Activated CD8-positive, alpha-beta T cell treated with anti-CD3 and anti-CD28 coated beads, Interleukin-2, amount 10 ng/mL, durations not matched to agents 7 days and 5 days (primary cell): ENCODE measurements at regions not wholly inside any gene's neighbourhood (a gene's known extent, or its start where the extent isn't known, plus 50 kb on each side); places are given as distances from the start of the nearest gene placed in this dataset.

Experiments used
- ATAC-seq: fragments of 150-1000 bp; cut with Tn5 transposase; one replicate; pipeline ENCODE4 v1.10.0; 2021; ENCODE audit warnings: moderate library complexity
- CTCF ChIA-PET: fragments of 350-600 bp; sonication (Branson Sonifier 250); formaldehyde crosslinking; loops from one replicate; lab custom pipeline; 2021; ENCODE audit warnings: antibody characterized with exemption; lab: Charles Lee
- POLR2A ChIA-PET: fragments of 350-600 bp; sonication (Branson Sonifier 250); formaldehyde crosslinking; loops from one replicate; lab custom pipeline; 2021; ENCODE audit warnings: antibody characterized with exemption; lab: Charles Lee
- DNase-seq: peaks from one replicate; pipeline ENCODE4 v3.0.0-alpha.2; 2020
- H3K27ac Mint-ChIP-seq: one replicate; pipeline ENCODE4 v1.8.0; 2021; ENCODE audit warnings: mild to moderate bottlenecking, mixed read lengths
- H3K27me3 Mint-ChIP-seq: one replicate; pipeline ENCODE4 v1.8.0; 2021; ENCODE audit warnings: low read depth, mixed read lengths
- H3K36me3 Mint-ChIP-seq: one replicate; pipeline ENCODE4 v1.8.0; 2021; ENCODE audit warnings: low read depth, mixed read lengths
- H3K4me1 Mint-ChIP-seq: one replicate; pipeline ENCODE4 v1.8.0; 2021; ENCODE audit warnings: low read depth, mixed read lengths
- H3K4me3 Mint-ChIP-seq: one replicate; pipeline ENCODE4 v1.8.0; 2021; ENCODE audit warnings: mild to moderate bottlenecking, mixed read lengths
- H3K9me3 Mint-ChIP-seq: one replicate; pipeline ENCODE4 v1.8.0; 2022; ENCODE audit warnings: mixed read lengths; ENCODE audit not compliant: insufficient read depth

DNA sequence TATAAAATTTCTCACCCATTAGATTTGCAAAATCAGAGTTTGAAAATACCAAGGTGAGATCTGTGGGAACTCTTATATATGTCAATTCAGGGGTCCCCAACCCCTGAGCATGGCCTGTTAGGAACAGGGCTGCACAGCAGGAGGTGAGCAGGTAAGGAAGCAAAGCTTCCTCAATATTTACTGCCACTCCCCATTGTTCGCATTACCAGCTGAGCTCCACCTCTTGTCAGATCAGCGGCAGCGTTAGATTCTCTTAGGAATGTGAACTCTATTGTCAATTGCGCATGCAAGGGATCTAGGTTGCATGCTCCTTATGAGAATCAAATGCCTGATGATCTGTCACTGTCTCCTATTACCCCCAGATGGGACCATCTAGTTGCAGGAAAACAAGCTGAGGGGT is 376.6 kb downstream of the LMO4 start:
- Mint-ChIP-seq H3K4me3 (no peak overlapping the region), H3K27ac (no peak overlapping the region), H3K36me3 (no peaks in the 10 kb centered on the region), H3K27me3 (no peaks in the 10 kb centered on the region), H3K9me3 (peaks cover 3% of the 10 kb centered on the region), H3K4me1 (no peaks in the 10 kb centered on the region)
- ATAC-seq = no peak
- ChIA-PET POLR2A (no interaction called here), CTCF (no interaction called here)
- no peak for DNase-seq

DNA sequence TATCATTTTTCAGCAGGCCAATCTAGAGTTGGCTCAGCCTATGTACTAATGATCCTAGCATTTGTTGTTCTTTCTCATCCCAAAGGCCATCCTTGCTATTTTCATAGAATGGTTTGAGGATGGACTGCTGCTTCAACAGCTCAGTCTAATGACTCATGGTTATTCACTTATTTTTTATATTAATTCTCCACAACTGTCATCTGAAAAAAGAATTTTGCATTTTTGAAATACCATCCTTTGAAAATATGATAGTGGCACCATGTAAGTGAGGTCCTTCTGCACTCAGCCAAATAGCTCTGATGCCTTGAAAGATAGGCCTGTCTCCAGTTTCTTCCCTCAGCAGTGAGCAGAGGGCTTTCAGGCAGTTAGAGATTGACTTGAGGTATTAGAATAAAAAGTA is 377.5 kb downstream of the LMO4 start:
- ChIA-PET POLR2A (no interaction called here), CTCF (no interaction called here)
- Mint-ChIP-seq H3K9me3 (peaks cover 3% of the 10 kb centered on the region), H3K27ac (no peak overlapping the region), H3K4me1 (no peaks in the 10 kb centered on the region), H3K36me3 (no peaks in the 10 kb centered on the region), H3K27me3 (no peaks in the 10 kb centered on the region), H3K4me3 (no peak overlapping the region)
- DNase-seq = no peak
- no peak for ATAC-seq

DNA sequence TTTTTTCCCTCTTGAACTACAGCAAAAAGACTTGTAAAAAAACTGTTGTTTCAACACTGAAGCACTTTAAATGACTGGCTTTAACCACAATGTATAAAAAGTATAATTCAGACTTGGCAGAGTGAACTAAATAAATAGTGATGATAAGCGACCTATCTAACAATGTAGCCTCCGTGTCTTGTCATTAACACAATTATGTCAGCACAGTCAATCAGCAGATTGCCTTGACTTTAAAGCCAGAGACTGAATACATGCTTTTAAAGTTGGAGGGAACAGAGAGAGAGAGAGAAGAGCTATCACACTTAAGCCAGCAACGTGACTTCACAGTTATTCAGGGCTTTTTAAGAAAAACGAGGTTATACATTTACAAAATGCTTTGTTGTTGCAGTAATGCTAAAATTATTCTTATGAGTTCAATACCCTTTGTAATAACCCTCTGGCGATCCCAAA is 378.1 kb downstream of the LMO4 start:
- Mint-ChIP-seq H3K36me3 (no peaks in the 10 kb centered on the region), H3K9me3 (peaks cover 3% of the 10 kb centered on the region), H3K4me3 (no peak overlapping the region), H3K4me1 (no peaks in the 10 kb centered on the region), H3K27ac (no peak overlapping the region), H3K27me3 (no peaks in the 10 kb centered on the region)
- CTCF ChIA-PET = no interaction called here
- POLR2A ChIA-PET = no interaction called here
- DNase-seq (no peak), ATAC-seq (no peak)

DNA sequence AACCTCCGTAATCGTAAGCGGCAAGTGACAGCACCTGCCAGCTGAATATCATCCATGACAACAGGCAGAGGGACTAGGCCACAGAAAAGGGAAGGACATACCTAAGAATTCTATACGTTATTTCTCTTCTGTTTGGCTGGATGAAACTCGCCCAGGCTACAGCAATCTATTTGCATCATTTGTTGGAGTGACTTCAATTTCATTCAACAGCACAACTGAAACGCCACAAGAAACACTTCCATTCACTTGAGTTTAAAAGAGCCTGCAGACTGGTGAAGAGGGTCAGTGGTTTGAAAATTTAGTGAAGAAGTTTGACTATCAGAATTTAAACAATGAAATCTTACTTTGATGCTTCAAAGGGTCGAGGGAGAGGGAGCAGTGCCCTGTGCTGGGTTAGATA is 378.7 kb downstream of the LMO4 start:
- H3K9me3 Mint-ChIP-seq = peaks cover 3% of the 10 kb centered on the region

GRCh38 chr1:87712261-87713010 is 383.8 kb downstream of the LMO4 start:
- H3K4me1 Mint-ChIP-seq = no peaks in the 10 kb centered on the region
- H3K36me3 Mint-ChIP-seq = no peaks in the 10 kb centered on the region
- DNase-seq (no peak), ATAC-seq (no peak)
- H3K27ac Mint-ChIP-seq = no peak overlapping the region
- H3K9me3 Mint-ChIP-seq = no peaks in the 10 kb centered on the region
- POLR2A ChIA-PET = no interaction called here
- CTCF ChIA-PET = no interaction called here
- H3K27me3 Mint-ChIP-seq = peaks cover 3% of the 10 kb centered on the region
- no peak overlapping the region for H3K4me3 Mint-ChIP-seq

More for the DNA sequence above, 378.7 kb downstream of the LMO4 start:
- DNase-seq = no peak
- Mint-ChIP-seq H3K4me3 (no peak overlapping the region), H3K27ac (no peak overlapping the region), H3K27me3 (no peaks in the 10 kb centered on the region), H3K36me3 (no peaks in the 10 kb centered on the region), H3K4me1 (no peaks in the 10 kb centered on the region)
- no peak for ATAC-seq
- ChIA-PET CTCF (no interaction called here), POLR2A (no interaction called here)

DNA sequence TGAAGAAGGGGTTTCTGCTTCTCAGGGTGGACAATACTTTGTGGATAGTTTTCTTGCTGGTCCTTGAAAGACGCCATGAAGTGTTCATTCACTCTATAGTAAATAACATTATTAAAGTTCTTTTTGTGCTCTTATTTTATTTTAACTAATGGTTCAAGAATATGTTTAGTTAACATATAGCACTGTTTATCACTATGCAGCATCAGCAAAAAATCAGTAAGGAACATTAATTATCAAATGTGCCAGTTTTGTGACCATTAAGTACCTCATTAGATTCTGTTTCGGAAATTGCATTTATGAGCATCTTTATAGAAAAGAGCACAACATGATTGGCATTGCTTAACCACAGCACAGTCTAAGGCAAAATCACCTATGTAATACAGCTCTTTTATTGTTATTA is 385.6 kb downstream of the LMO4 start:
- Mint-ChIP-seq H3K4me1 (no peaks in the 10 kb centered on the region), H3K27ac (no peak overlapping the region), H3K9me3 (no peaks in the 10 kb centered on the region), H3K27me3 (peaks cover 3% of the 10 kb centered on the region), H3K36me3 (no peaks in the 10 kb centered on the region), H3K4me3 (no peak overlapping the region)
- DNase-seq (no peak), ATAC-seq (no peak)
- ChIA-PET POLR2A (no interaction called here), CTCF (no interaction called here)

- Mint-ChIP-seq H3K4me3 (no peak overlapping the region), H3K9me3 (no peaks in the 10 kb centered on the region), H3K36me3 (no peaks in the 10 kb centered on the region), H3K4me1 (no peaks in the 10 kb centered on the region), H3K27me3 (peaks cover 3% of the 10 kb centered on the region), H3K27ac (no peak overlapping the region)
- POLR2A ChIA-PET = no interaction called here
- CTCF ChIA-PET = no interaction called here
- no peak for ATAC-seq
- DNase-seq = no peak
Observed at GRCh38 chr1:87715052-87715451, 386.4 kb downstream of the LMO4 start.

- H3K27me3 Mint-ChIP-seq = peaks cover 3% of the 10 kb centered on the region
- POLR2A ChIA-PET = no interaction called here
- CTCF ChIA-PET = no interaction called here
- ATAC-seq (no peak), DNase-seq (no peak)
- no peak overlapping the region for H3K4me3 Mint-ChIP-seq
- H3K4me1 Mint-ChIP-seq = no peaks in the 10 kb centered on the region
- no peaks in the 10 kb centered on the region for H3K36me3 Mint-ChIP-seq
- H3K9me3 Mint-ChIP-seq = no peaks in the 10 kb centered on the region
- no peak overlapping the region for H3K27ac Mint-ChIP-seq
Observed at GRCh38 chr1:87715471-87715870, 386.8 kb downstream of the LMO4 start.

- no peak for ATAC-seq
- H3K4me1 Mint-ChIP-seq = no peaks in the 10 kb centered on the region
- ChIA-PET CTCF (no interaction called here), POLR2A (no interaction called here)
- DNase-seq = no peak
- H3K36me3 Mint-ChIP-seq = no peaks in the 10 kb centered on the region
- H3K4me3 Mint-ChIP-seq = no peak overlapping the region
- no peaks in the 10 kb centered on the region for H3K9me3 Mint-ChIP-seq
- H3K27me3 Mint-ChIP-seq = peaks cover 3% of the 10 kb centered on the region
- H3K27ac Mint-ChIP-seq = no peak overlapping the region
Observed at GRCh38 chr1:87717157-87717670, 388.5 kb downstream of the LMO4 start.

DNA sequence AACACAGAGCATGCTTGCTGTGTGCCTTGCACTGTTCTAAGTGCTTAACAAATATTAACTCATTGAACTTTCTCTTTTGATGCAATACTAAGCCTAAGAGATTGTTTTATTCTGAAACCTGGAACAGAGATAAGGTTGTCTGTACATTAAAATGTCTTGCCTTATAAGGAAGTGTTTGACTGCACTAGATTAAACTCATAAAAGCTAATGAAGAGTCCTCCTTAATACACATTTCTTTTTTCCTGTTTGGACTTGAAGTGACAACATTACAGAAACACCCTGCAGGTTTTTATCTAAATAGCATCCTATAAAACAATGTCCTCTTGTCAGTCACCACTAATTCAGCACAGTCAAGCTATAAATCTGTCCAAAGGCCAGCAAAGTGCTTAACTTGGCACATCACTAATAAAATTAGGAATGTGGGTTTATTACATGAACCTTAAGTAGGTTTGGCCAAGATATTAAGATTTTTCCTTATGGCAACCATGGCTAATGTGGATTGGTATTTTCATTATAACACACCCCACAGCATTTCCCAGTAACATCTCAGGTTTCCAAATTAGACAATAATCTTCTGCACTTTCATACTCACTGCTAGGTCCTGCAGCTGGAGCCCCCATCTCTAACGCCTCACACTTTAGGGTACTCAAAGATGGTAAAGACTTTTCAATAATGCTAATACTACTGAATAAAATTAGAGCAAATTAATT is 389.7 kb downstream of the LMO4 start:
- CTCF ChIA-PET = interaction anchor here (1.1 kb wide), 1 partner anchor 19 kb away, joined by 3 read pairs; no protein-coding TSS in a partner anchor
- POLR2A ChIA-PET = no interaction called here
- no peaks in the 10 kb centered on the region for H3K4me1 Mint-ChIP-seq

DNA sequence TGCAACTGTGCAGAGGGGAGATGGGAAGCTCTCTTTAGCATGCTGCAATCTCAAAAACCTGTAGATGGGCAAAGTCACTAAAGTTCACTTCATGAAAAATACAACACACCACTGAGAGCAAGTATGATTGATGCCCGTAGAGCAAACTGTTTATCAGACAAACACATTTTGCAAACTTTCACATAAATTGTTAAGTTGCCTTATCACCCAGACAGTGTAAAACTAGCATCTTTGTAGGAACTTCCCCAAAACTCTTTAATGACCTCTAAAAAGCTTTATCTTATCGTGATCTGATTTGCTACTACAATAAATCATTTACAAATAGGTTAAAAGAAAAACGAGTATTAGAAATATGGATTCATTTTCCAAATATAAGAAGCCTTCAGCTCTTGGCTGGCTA is 391.0 kb downstream of the LMO4 start:
- ATAC-seq (no peak), DNase-seq (no peak)
- Mint-ChIP-seq H3K4me3 (no peak overlapping the region), H3K4me1 (no peaks in the 10 kb centered on the region), H3K9me3 (no peaks in the 10 kb centered on the region), H3K27me3 (no peaks in the 10 kb centered on the region), H3K36me3 (no peaks in the 10 kb centered on the region), H3K27ac (no peak overlapping the region)
- ChIA-PET CTCF (interaction anchor here (1.1 kb wide), 1 partner anchor 18 kb away, joined by 3 read pairs; no protein-coding TSS in a partner anchor), POLR2A (no interaction called here)

More for the DNA sequence above, 389.7 kb downstream of the LMO4 start:
- ATAC-seq (no peak), DNase-seq (no peak)
- Mint-ChIP-seq H3K27me3 (peaks cover 2% of the 10 kb centered on the region), H3K27ac (no peak overlapping the region), H3K9me3 (no peaks in the 10 kb centered on the region), H3K36me3 (no peaks in the 10 kb centered on the region), H3K4me3 (no peak overlapping the region)

GRCh38 chr1:87720561-87720960 is 391.9 kb downstream of the LMO4 start:
- CTCF ChIA-PET = no interaction called here
- H3K27me3 Mint-ChIP-seq = no peaks in the 10 kb centered on the region
- no peaks in the 10 kb centered on the region for H3K9me3 Mint-ChIP-seq
- POLR2A ChIA-PET = no interaction called here
- H3K4me1 Mint-ChIP-seq = no peaks in the 10 kb centered on the region
- no peaks in the 10 kb centered on the region for H3K36me3 Mint-ChIP-seq
- DNase-seq = no peak
- no peak overlapping the region for H3K4me3 Mint-ChIP-seq
- ATAC-seq = no peak
- H3K27ac Mint-ChIP-seq = no peak overlapping the region
